ENCODE measurements at regions not wholly inside any gene's neighbourhood (a gene's known extent, or its start where the extent isn't known, plus 50 kb on each side); places are given as distances from the start of the nearest gene placed in this dataset.

DNA sequence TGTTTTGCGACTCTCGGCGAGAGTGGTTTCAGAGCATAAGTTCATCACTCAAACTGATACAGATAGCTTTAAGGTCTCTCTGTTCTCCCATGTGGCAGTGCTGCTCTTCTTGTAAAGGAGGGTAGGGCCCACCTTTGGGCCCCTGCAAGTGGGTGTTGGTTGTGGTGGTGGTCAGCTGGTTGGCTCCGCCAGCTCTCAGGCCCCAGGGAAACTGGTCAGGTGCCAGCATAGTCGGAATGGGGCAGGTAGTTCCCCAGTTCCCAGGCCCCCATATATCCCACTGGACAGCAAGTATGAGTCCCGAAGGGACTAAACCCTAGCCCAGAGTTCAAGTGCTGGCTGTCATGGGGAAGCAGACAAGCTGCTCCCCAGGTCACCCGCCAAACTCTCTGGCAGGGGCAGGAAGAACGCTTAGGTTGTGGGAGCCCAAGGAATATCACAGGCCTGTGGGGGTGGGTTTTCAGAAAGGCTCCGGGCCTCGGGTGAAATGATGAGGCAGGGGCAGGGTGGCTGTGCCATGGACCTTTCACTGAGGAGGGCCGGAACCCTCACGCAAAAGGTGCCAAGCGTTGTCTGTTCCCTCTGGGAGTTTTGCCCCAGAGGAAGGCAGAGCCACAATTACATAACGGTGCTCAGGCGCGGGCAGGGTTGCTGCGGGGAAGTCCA is 185.1 kb downstream of the EFHB start:
- TF ChIP-seq EP300 (conservative IDR thresholded peaks at IDR 0.05; ENCODE audit: poor library complexity, severe bottlenecking) (no peak), CTCF (IDR thresholded peaks at IDR 0.05; ENCODE audit: poor library complexity, severe bottlenecking) (no peak)
